Body of pancreas (tissue), 4 donors: ENCODE measurements at regions not wholly inside any gene's neighbourhood (a gene's known extent, or its start where the extent isn't known, plus 50 kb on each side); places are given as distances from the start of the nearest gene placed in this dataset.
A peak's percentile ranks its signal among the peaks of the same experiment; 100 is the strongest.

Source experiments
- ATAC-seq: fragments of 150-250 bp; one replicate; pipeline ENCODE4 v1.9.1; 2016
- DNase-seq, 4 donors: peaks; one replicate each; pipeline ENCODE4 v3.0.0-alpha.2; 2019
- H3K27ac ChIP-seq, 4 donors: fragments of 200-600 bp; sonication (generic); 1 replicate in 3 of 4; 2 replicates in 1 of 4; pipeline versions ENCODE4 v1.5.1 to v1.6.1; 2016 to 2019; ENCODE audit warnings: mild to moderate bottlenecking in 1 of 4, mixed read lengths in 1 of 4, moderate library complexity in 1 of 4
- H3K27me3 ChIP-seq, 2 donors: fragments of 200-600 bp; sonication (generic); one replicate each; pipeline ENCODE4 v1.6.0; 2016; ENCODE audit warnings: mild to moderate bottlenecking in 1 of 2
- H3K36me3 ChIP-seq, 2 donors: fragments of 200-600 bp; sonication (generic); replicated peaks in 1 of 2; 2 replicates each; pipeline ENCODE4 v1.5.1; 2016; ENCODE audit warnings: low read depth in 2 of 2; ENCODE audit not compliant: insufficient read depth in 1 of 2
- H3K4me1 ChIP-seq: fragments of 200-600 bp; sonication (generic); one replicate; pipeline ENCODE4 v1.6.0; 2016
- H3K4me3 ChIP-seq, 2 donors: fragments of 200-600 bp; sonication (generic); 1 replicate in 1 of 2; 2 replicates in 1 of 2; pipeline ENCODE4 v1.5.1; 2016 to 2019
- H3K9me3 ChIP-seq, 3 donors: fragments of 200-600 bp; sonication (generic); 1 replicate in 2 of 3; 2 replicates in 1 of 3; pipeline ENCODE4 v1.5.1; 2016
- POLR2A ChIP-seq, 3 donors: fragments of 450-650 bp; IDR thresholded peaks; one replicate each; pipeline ENCODE4 v1.6.1; 2016; ENCODE audit warnings: antibody characterized with exemption in 3 of 3, mild to moderate bottlenecking in 2 of 3
- WGBS, 2 donors: methylation state at CpG; one replicate each; pipeline ENCODE4 v1.1.5; 2017; 5-methylcytosine and 5-hydroxymethylcytosine counted together
- intact Hi-C: fragments of 100-400 bp; cut with DNase I; formaldehyde crosslinking; loops from one replicate; pipeline ENCODE4 v1.15.1; 2023
- TF ChIP-seq, protein P1 (sequence below), 7 experiments: fragments of 450-650 bp in 4 of 7; fragments of 200-600 bp in 3 of 7; sonication (generic) in 3 of 7; IDR thresholded peaks; one replicate each; pipeline ENCODE4 v1.5.1; 2016 to 2019; ENCODE audit warnings: antibody characterized with exemption in 7 of 7

DNA sequence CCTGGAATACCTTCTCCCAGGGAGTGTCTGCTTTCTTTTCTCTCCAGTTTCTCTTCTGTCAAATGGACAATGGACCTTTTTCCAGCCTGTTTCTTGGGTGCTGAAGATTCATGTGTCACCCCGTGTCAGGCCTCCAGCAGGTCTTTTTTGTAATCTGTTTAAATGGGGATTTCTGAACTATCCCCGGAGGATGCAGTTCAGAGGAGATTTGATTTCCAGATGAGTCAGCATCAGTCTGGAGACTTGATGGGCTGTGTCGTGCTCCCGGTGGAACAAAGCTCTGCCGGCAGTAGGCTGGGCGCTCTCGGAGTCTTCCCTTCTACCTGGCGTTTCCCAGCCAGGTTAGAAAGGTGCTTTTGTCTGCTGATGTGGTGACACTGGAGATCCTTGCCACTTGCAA is 440.6 kb downstream of the HS3ST3B1 start:
- no peaks in the 10 kb centered on the region for H3K36me3 ChIP-seq
- no peak overlapping the region for H3K4me3 ChIP-seq
- H3K27me3 ChIP-seq = no peaks in the 10 kb centered on the region
- H3K4me1 ChIP-seq = peaks cover 7% of the 10 kb centered on the region
- DNase-seq (no peak), ATAC-seq (no peak)
- no peaks in the 10 kb centered on the region for H3K9me3 ChIP-seq
- intact Hi-C loops = no loop called here
- 78% methylated on average over 8 of the region's 8 CpGs for WGBS, 2 donors
- H3K27ac ChIP-seq = no peak overlapping the region
- TF ChIP-seq, protein P1, sequence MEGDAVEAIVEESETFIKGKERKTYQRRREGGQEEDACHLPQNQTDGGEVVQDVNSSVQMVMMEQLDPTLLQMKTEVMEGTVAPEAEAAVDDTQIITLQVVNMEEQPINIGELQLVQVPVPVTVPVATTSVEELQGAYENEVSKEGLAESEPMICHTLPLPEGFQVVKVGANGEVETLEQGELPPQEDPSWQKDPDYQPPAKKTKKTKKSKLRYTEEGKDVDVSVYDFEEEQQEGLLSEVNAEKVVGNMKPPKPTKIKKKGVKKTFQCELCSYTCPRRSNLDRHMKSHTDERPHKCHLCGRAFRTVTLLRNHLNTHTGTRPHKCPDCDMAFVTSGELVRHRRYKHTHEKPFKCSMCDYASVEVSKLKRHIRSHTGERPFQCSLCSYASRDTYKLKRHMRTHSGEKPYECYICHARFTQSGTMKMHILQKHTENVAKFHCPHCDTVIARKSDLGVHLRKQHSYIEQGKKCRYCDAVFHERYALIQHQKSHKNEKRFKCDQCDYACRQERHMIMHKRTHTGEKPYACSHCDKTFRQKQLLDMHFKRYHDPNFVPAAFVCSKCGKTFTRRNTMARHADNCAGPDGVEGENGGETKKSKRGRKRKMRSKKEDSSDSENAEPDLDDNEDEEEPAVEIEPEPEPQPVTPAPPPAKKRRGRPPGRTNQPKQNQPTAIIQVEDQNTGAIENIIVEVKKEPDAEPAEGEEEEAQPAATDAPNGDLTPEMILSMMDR (IDR thresholded peaks at IDR 0.05) = no peak
- TF ChIP-seq POLR2A (IDR thresholded peaks at IDR 0.05) = no peak

DNA sequence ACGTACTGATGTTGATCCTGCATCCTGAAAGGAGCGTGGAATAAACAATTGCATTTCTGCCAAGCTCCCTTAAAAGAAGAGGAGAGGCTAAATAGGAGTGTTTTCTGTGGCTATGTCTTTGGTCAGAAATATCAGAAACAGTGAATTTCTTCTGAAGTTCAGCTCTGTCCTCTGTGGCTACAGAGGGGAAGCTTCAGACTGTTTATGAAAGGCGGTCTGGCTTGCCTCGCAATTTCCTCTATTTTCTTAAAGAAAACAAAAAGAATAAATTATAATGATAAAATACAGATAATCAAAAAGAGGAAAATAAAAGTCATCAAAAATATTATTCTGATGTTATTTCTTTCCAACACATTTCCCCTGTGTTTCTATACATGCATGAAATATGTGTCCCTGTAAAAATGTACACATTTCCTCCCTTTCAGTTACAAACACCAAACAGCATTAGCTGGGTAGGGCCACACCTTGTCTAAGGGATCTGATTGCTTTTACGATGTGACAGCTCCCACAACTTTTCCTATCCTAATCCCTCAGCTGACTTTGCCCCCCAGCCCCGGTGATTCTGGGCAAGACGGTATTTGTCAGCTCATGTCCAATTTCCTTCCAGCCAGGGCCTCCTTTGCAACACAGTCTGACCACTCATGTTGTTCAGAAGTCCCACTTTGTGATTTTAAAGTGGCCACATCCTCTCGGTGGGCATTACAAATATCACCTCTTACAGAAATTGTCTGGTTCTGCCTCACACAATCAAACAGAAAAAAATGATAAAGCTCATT is 439.0 kb downstream of the HS3ST3B1 start:
- intact Hi-C loops = no loop called here
- Histone ChIP-seq H3K4me1 (peaks cover 7% of the 10 kb centered on the region), H3K27me3 (no peaks in the 10 kb centered on the region), H3K36me3 (no peaks in the 10 kb centered on the region), H3K9me3 (no peaks in the 10 kb centered on the region), H3K4me3 (no peak overlapping the region), H3K27ac (peak overlapping the region in 1 of 4 donors; percentile 81)
- WGBS, 2 donors = 71 to 74% methylated on average over 8 of the region's 8 CpGs
- no peak for TF ChIP-seq POLR2A (IDR thresholded peaks at IDR 0.05)
- TF ChIP-seq, protein P1 (IDR thresholded peaks at IDR 0.05) = no peak
- ATAC-seq (no peak), DNase-seq (no peak)

DNA sequence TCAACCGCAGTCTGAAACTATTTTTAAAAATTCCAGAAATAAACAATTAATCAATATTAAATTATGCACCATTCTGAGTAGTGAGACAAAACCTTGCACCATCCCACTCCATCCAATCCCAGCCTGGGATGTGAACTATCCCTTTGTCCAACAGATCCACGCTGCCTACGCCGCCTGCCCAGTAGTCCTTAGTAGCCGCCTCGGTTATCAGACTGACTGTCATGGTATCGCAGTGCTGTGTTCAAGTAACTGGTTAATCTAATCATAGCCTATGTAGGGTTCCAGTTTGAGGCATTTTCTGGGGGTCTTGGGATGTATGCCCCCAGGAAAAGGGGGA is 437.7 kb downstream of the HS3ST3B1 start:
- H3K27me3 ChIP-seq = no peaks in the 10 kb centered on the region
- peaks cover 7% of the 10 kb centered on the region for H3K4me1 ChIP-seq
- intact Hi-C loops = no loop called here
- H3K9me3 ChIP-seq = no peaks in the 10 kb centered on the region
- WGBS, 2 donors = 79 to 87% methylated on average over 7 of the region's 7 CpGs
- no peak overlapping the region for H3K4me3 ChIP-seq
- DNase-seq (no peak), ATAC-seq (no peak)
- H3K27ac ChIP-seq = peak overlapping the region; percentile 17 to 81 (median 60)
- no peaks in the 10 kb centered on the region for H3K36me3 ChIP-seq
- TF ChIP-seq, protein P1 (IDR thresholded peaks at IDR 0.05) = no peak
- TF ChIP-seq POLR2A (IDR thresholded peaks at IDR 0.05) = no peak

DNA sequence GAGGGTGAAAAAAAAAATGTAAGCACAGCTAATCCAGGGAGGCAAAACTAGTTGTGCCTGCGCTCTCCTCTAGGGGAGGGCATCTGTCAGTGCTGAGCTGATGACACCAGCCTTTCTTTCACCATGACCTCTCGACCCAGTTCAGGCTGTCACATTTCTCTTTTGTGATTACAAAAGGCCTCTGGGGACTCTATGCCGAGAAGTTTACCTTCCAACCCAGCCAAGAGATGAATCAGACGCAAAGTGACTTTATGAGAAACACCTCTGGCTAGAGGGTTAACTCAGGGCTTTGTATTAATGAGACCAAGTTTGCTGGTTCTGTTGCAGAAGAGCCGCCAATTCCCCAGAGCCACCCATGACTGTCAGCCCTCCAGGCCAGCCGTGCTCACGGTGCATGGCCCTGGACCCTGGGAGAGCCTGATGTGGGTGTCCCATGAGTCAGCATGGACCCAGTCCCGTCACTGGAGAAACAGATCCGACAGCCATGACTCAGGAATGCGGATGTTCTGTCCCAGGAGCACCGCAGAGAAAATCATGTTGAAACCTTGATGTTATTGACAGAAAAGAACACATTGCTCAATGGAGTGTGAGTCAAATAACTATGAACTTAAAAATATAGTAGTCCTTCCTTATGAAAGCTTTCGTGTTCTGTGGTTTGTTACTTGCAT is 437.2 kb downstream of the HS3ST3B1 start:
- Histone ChIP-seq H3K4me1 (peaks cover 7% of the 10 kb centered on the region), H3K4me3 (no peak overlapping the region), H3K27me3 (no peaks in the 10 kb centered on the region), H3K9me3 (no peaks in the 10 kb centered on the region), H3K27ac (peak overlapping the region; percentile 21 to 81 (median 60)), H3K36me3 (no peaks in the 10 kb centered on the region)
- TF ChIP-seq, protein P1 (IDR thresholded peaks at IDR 0.05) = peak in 3 of 7 experiments; percentile 23 to 39 (median 37)
- no peak for TF ChIP-seq POLR2A (IDR thresholded peaks at IDR 0.05)
- peak; percentile 97 for ATAC-seq
- WGBS, 2 donors = 29 to 36% methylated on average over 12 of the region's 12 CpGs
- intact Hi-C loops = no loop called here
- DNase-seq = peak; percentile 62 to 89 (median 68)
